ENCODE measurements at regions not wholly inside any gene's neighbourhood (a gene's known extent, or its start where the extent isn't known, plus 50 kb on each side); places are given as distances from the start of the nearest gene placed in this dataset.

- no peak for FAIRE-seq
Measured at GRCh38 chr5:141747152-141748141, 65.4 kb upstream of the ARAP3 start.

GRCh38 chr5:141746395-141746794 is 64.4 kb upstream of the ARAP3 start:
- no peak for FAIRE-seq
- no peak for DNase-seq (ENCODE audit: low spot score)

More at GRCh38 chr5:141747152-141748141, 65.4 kb upstream of the ARAP3 start:
- DNase-seq (ENCODE audit: low spot score), result peak; percentile 16

DNA sequence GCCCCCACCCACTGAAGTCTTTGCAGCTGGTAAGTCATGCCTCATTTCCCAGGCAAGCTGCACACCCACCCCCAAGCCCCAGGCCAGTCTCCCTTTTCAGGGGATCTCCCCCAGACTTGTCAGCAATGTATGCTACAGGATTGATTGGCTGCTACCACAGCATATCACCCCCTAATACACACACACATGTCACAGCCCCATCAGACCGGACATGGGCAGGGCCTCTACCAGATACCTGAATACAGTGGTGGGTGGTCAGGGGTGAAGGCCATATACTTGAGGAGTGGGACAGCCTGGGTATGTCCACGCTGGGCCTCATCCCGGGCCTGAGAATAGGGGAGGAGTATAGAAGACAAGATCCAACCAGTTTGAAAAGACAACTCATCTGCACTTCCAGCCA is 63.4 kb upstream of the ARAP3 start:
- DNase-seq (ENCODE audit: low spot score) (no peak), FAIRE-seq (no peak)

DNA sequence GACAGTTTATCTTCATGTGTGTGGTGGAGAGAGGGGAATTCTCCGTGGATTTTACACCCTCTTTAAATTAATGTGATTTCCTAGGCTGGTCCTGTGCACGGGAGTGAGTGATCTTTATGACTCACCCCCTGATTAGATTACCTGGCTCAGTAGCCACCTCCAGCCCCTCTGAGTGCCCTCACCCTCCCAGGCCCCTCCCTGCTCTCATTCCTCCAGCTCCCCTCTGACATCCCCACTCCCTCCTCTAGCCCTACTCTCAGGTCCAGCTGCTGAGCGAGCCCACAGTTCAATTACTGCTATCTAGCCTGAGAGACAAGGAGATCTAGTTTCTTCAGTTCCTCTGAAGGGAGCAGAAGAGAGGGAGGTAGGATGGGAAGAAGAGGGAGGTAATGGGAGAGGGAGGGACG is 61.8 kb upstream of the ARAP3 start:
- FAIRE-seq (no peak), DNase-seq (ENCODE audit: low spot score) (no peak)

GRCh38 chr5:141742866-141743851 is 61.1 kb upstream of the ARAP3 start:
- FAIRE-seq (no peak), DNase-seq (ENCODE audit: low spot score) (peak; percentile 46)

- FAIRE-seq, result no peak
- DNase-seq (ENCODE audit: low spot score), result no peak
Measured at GRCh38 chr5:141742144-141742543, 60.1 kb upstream of the ARAP3 start.

DNA sequence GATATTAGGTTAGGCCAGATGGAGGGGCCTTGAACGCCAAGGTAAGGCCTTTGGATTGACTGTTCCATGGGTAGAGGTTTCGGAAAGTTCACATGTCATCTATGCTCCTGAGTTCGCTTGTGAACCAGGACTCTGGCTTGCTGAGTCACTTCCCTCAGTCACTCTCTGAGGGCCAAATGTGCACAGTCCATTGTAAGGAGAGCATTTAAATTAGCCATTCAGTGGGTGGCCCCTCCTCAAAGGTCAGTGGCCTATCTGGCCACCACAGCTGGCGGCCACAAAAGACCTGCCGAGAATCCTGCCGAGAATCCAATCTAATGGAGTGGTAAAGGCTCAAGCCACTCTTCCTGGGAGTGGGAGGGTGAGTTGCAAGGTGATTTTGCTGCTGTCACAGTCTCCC is 58.9 kb upstream of the ARAP3 start:
- FAIRE-seq, result no peak

GRCh38 chr5:141737535-141737934 is 55.5 kb upstream of the ARAP3 start:
- no peak for FAIRE-seq

More for the DNA sequence above, 58.9 kb upstream of the ARAP3 start:
- no peak for DNase-seq (ENCODE audit: low spot score)

DNA sequence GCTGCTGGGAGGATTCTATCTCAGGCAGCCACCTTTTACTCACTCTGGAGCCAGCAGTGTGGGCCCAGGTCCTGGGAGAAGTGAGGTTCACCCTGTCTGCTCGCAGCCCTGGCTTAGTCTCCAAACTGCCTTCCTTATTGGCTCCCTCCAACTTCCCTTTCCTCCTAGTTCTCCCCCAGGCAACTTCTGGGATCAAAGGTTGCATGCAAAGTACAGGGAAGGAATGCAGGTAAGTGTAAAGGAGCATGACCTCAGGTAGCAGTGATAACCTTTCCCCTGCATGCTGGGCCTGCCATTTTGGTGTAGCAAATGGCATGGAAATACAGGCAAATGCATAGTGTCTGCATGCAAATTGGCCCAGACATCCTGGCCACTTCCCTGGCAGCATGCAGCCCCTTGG is 53.8 kb upstream of the ARAP3 start:
- DNase-seq (ENCODE audit: low spot score) (no peak), FAIRE-seq (no peak)

More at GRCh38 chr5:141737535-141737934, 55.5 kb upstream of the ARAP3 start:
- no peak for DNase-seq (ENCODE audit: low spot score)

GRCh38 chr5:141734501-141735229 is 52.6 kb upstream of the ARAP3 start:
- DNase-seq (ENCODE audit: low spot score) (peak; percentile 62), FAIRE-seq (no peak)

- FAIRE-seq, result no peak
Measured at GRCh38 chr5:141733198-141733597, 51.2 kb upstream of the ARAP3 start.

GRCh38 chr5:141732417-141732816 is 50.4 kb upstream of the ARAP3 start:
- FAIRE-seq, result no peak
- no peak for DNase-seq (ENCODE audit: low spot score)

More at GRCh38 chr5:141733198-141733597, 51.2 kb upstream of the ARAP3 start:
- no peak for DNase-seq (ENCODE audit: low spot score)
